T-cell (primary cell): ENCODE measurements at regions not wholly inside any gene's neighbourhood (a gene's known extent, or its start where the extent isn't known, plus 50 kb on each side); places are given as distances from the start of the nearest gene placed in this dataset.

ENCODE experiments used
- ATAC-seq, 4 experiments: fragments of 200-7000 bp in 3 of 4; fragments of 150-1000 bp in 1 of 4; cut with Tn5 transposase; replicated peaks in 1 of 4; 1 replicate in 3 of 4; 2 replicates in 1 of 4; pipeline ENCODE4 v1.10.0; 2021; ENCODE audit warnings: moderate library complexity in 3 of 4, mild to moderate bottlenecking in 2 of 4, moderate number of reproducible peaks in 1 of 4
- CTCF ChIA-PET, 2 donors: fragments of 300-600 bp; sonication (Branson Sonifier 250); formaldehyde crosslinking; loops; one replicate each; lab custom pipeline; 2022; ENCODE audit warnings: antibody characterized with exemption in 2 of 2; lab: Charles Lee
- POLR2A ChIA-PET, 2 donors: fragments of 300-600 bp; sonication (Branson Sonifier 250); formaldehyde crosslinking; loops; one replicate each; lab custom pipeline; 2022; ENCODE audit warnings: antibody characterized with exemption in 2 of 2; lab: Charles Lee
- DNase-seq, 35 experiments: peaks; one replicate each; pipeline versions ENCODE4 v3.0.0 to v3.0.0-alpha.2; 2013 to 2023
- H3K27ac ChIP-seq: one replicate; pipeline ENCODE4 v1.5.1; 2013; ENCODE audit warnings: low read length
- H3K27me3 ChIP-seq, 2 experiments: replicated peaks in 1 of 2; 1 replicate in 1 of 2; 2 replicates in 1 of 2; pipeline versions ENCODE4 v1.6.1 to v1.7.0; 2013; ENCODE audit warnings: low read length in 1 of 2, mixed read lengths in 1 of 2; ENCODE audit not compliant: control insufficient read depth in 2 of 2, insufficient read depth in 2 of 2; ENCODE audit errors: extremely low read depth in 1 of 2
- H3K36me3 ChIP-seq, 2 donors: 1 replicate in 1 of 2; 2 replicates in 1 of 2; pipeline versions ENCODE4 v1.6.1 to v1.7.0; 2013; ENCODE audit warnings: low read length in 1 of 2; ENCODE audit not compliant: control insufficient read depth in 2 of 2, insufficient read depth in 1 of 2; ENCODE audit errors: extremely low read depth in 1 of 2
- H3K4me1 ChIP-seq, 2 experiments: 1 replicate in 1 of 2; 2 replicates in 1 of 2; pipeline versions ENCODE4 v1.6.1 to v1.7.0; 2013; ENCODE audit warnings: low read length in 2 of 2, mixed read lengths in 1 of 2; ENCODE audit not compliant: insufficient read depth in 2 of 2, control insufficient read depth in 1 of 2; ENCODE audit errors: extremely low read depth in 1 of 2
- H3K4me3 ChIP-seq, 2 donors: 1 replicate in 1 of 2; 2 replicates in 1 of 2; pipeline versions ENCODE4 v1.5.1 to v1.7.0; 2013; ENCODE audit warnings: mild to moderate bottlenecking in 2 of 2, low read length in 1 of 2, moderate library complexity in 1 of 2; ENCODE audit not compliant: control insufficient read depth in 1 of 2; ENCODE audit errors: extremely low read depth in 1 of 2
- H3K9me3 ChIP-seq: 2 replicates; pipeline ENCODE4 v1.7.0; 2013
- H3K27ac Mint-ChIP-seq, 2 donors: one replicate each; pipeline ENCODE4 v1.8.0; 2020 to 2021; ENCODE audit warnings: mild to moderate bottlenecking in 2 of 2, mixed read lengths in 2 of 2
- H3K27me3 Mint-ChIP-seq, 2 donors: one replicate each; pipeline ENCODE4 v1.8.0; 2021 to 2022; ENCODE audit warnings: mixed read lengths in 2 of 2
- H3K36me3 Mint-ChIP-seq: one replicate; pipeline ENCODE4 v1.8.0; 2021; ENCODE audit warnings: mixed read lengths
- H3K4me1 Mint-ChIP-seq, 3 donors: one replicate each; pipeline ENCODE4 v1.8.0; 2020 to 2022; ENCODE audit warnings: mixed read lengths in 3 of 3, mild to moderate bottlenecking in 1 of 3
- H3K4me3 Mint-ChIP-seq, 3 donors: one replicate each; pipeline ENCODE4 v1.8.0; 2020 to 2022; ENCODE audit warnings: mild to moderate bottlenecking in 3 of 3, mixed read lengths in 3 of 3, moderate library complexity in 3 of 3
- H3K9me3 Mint-ChIP-seq, 3 donors: one replicate each; pipeline ENCODE4 v1.8.0; 2020 to 2022; ENCODE audit warnings: mixed read lengths in 3 of 3
- WGBS: methylation state at CpG from one replicate; pipeline ENCODE4 v1.1.5; 2013; ENCODE audit warnings: missing lambda C conversion rate; ENCODE audit not compliant: insufficient coverage; 5-methylcytosine and 5-hydroxymethylcytosine counted together

DNA sequence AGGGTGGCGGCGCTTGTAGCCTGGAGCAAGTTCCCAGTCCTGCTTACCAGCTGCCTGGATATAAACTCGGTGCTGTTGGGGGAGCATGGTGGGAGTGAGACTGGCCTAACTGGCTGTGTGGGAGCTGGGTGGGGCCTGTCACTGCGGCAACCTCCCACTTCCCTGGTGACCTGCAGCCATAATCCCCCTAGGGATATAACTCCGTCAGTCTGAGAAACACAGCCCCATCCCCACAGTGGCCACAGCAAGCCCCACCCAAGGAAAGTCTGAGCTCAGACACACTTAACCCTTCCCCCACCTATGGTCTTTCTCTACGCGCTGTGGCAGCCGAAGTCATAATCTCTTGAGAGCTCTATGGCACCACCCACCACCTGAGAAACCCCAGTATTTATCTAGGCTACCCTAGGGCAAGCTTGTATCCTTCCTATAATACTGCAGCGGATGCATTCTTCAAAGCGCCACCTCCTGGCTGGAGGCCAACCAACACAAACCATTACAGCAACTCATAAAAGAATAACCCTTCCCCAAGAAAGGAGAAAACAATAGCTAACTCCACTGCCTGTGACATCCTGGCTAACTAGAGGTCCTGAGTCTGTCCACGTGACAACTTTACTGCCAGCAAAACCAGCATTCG lies 57.4 kb downstream of the ZNF648 start:
- Mint-ChIP-seq H3K4me3 (no peak overlapping the region), H3K36me3 (peaks cover 6% of the 10 kb centered on the region), H3K27ac (no peak overlapping the region), H3K9me3 (peaks cover 0 to 11% (median 7%) of the 10 kb centered on the region in 3 donors), H3K27me3 (peaks cover 14 to 18% of the 10 kb centered on the region in 2 donors), H3K4me1 (peaks cover 0 to 5% (median 5%) of the 10 kb centered on the region in 3 donors)
- no peak overlapping the region for H3K4me3 ChIP-seq
- no peaks in the 10 kb centered on the region for H3K9me3 ChIP-seq
- WGBS = 90% methylated on average over 9 of the region's 12 CpGs
- no peak for DNase-seq
- peaks cover 0 to 10% of the 10 kb centered on the region in 2 experiments for H3K27me3 ChIP-seq
- POLR2A ChIA-PET = no interaction called here
- H3K27ac ChIP-seq = no peak overlapping the region
- H3K4me1 ChIP-seq = peaks cover 0 to 3% of the 10 kb centered on the region in 2 experiments
- no peak for ATAC-seq
- CTCF ChIA-PET = no interaction called here
- no peaks in the 10 kb centered on the region for H3K36me3 ChIP-seq

GRCh38 chr1:182003025-182003725 lies 58.3 kb downstream of the ZNF648 start:
- Mint-ChIP-seq H3K9me3 (peaks cover 0 to 9% (median 7%) of the 10 kb centered on the region in 3 donors), H3K36me3 (peaks cover 6% of the 10 kb centered on the region), H3K4me1 (peaks cover 0 to 5% (median 5%) of the 10 kb centered on the region in 3 donors), H3K27me3 (peaks cover 14 to 17% of the 10 kb centered on the region in 2 donors), H3K4me3 (no peak overlapping the region), H3K27ac (no peak overlapping the region)
- no peak for DNase-seq
- ChIA-PET CTCF (no interaction called here), POLR2A (no interaction called here)
- Histone ChIP-seq H3K36me3 (no peaks in the 10 kb centered on the region), H3K4me3 (no peak overlapping the region), H3K4me1 (peaks cover 0 to 3% of the 10 kb centered on the region in 2 experiments), H3K27me3 (peaks cover 0 to 10% of the 10 kb centered on the region in 2 experiments), H3K27ac (no peak overlapping the region), H3K9me3 (no peaks in the 10 kb centered on the region)
- 80% methylated on average over 5 of the region's 10 CpGs for WGBS
- ATAC-seq = no peak

DNA sequence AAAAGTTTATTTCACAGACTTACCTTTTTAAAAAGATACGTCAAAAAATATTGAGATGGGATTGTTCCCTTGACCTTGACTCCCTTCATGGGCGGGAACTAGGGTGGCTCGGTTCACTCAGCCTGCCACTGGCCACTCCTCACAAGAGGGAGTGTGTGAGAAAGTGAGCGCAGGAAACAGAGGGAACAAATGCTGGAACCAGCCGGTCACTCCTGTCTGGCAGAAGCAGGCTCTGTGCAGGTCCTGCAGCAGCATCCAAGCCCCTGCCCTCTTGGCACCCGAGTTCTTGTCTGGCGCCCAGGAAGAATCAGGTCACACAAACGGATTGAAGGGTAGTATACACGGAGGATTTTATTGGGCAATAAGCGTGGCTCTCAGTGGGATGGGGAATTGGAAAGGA lies 58.9 kb downstream of the ZNF648 start:
- WGBS = 77% methylated on average over 4 of the region's 10 CpGs
- Mint-ChIP-seq H3K4me3 (no peak overlapping the region), H3K4me1 (peaks cover 0 to 5% (median 5%) of the 10 kb centered on the region in 3 donors), H3K27me3 (peaks cover 13 to 14% of the 10 kb centered on the region in 2 donors), H3K27ac (no peak overlapping the region), H3K9me3 (peaks cover 0 to 9% (median 7%) of the 10 kb centered on the region in 3 donors), H3K36me3 (peaks cover 6% of the 10 kb centered on the region)
- Histone ChIP-seq H3K27me3 (peaks cover 0 to 10% of the 10 kb centered on the region in 2 experiments), H3K4me1 (peaks cover 0 to 3% of the 10 kb centered on the region in 2 experiments), H3K9me3 (no peaks in the 10 kb centered on the region), H3K27ac (no peak overlapping the region), H3K4me3 (no peak overlapping the region), H3K36me3 (no peaks in the 10 kb centered on the region)
- DNase-seq (no peak), ATAC-seq (no peak)
- CTCF ChIA-PET = no interaction called here
- POLR2A ChIA-PET = no interaction called here

DNA sequence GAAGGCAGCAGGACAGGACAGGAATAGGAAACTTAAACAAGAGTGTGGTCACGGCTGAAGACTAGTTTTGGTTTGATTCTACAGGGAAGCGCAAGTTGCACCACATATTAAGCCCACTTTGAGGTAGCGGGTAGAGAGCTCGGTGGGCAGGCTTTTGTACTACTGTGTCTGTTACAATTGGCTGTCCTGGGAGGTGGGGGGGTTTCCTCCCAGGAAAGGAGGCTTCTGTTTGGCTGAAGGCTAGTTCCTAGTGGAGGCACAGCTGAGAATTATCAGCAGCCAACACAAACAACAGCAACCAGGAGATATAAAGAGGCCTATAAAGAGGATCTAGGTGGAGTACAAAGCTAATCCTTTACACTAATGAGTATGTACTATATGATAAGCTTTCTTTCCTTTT lies 62.7 kb downstream of the ZNF648 start:
- H3K9me3 Mint-ChIP-seq = no peaks in the 10 kb centered on the region
- Histone ChIP-seq H3K27ac (no peak overlapping the region), H3K9me3 (no peaks in the 10 kb centered on the region), H3K4me3 (no peak overlapping the region), H3K4me1 (no peaks in the 10 kb centered on the region), H3K27me3 (peaks cover 0 to 4% of the 10 kb centered on the region in 2 experiments), H3K36me3 (no peaks in the 10 kb centered on the region)
- 71% methylated on average over 3 of the region's 4 CpGs for WGBS
- no peak overlapping the region for H3K27ac Mint-ChIP-seq
- H3K4me3 Mint-ChIP-seq = no peak overlapping the region
- H3K4me1 Mint-ChIP-seq = no peaks in the 10 kb centered on the region
- H3K36me3 Mint-ChIP-seq = no peaks in the 10 kb centered on the region
- ChIA-PET POLR2A (no interaction called here), CTCF (interaction anchor here in 1 of 2 donors (0.6 kb wide), 1 partner anchor 28 kb away, joined by 7 read pairs; no protein-coding TSS in a partner anchor)
- peaks cover 6 to 18% of the 10 kb centered on the region in 2 donors for H3K27me3 Mint-ChIP-seq
- DNase-seq (no peak), ATAC-seq (no peak)

GRCh38 chr1:181992072-181992471 lies 69.4 kb downstream of the ZNF648 start:
- Mint-ChIP-seq H3K4me3 (no peak overlapping the region), H3K27me3 (peaks cover 6 to 7% of the 10 kb centered on the region in 2 donors), H3K27ac (no peak overlapping the region), H3K9me3 (no peaks in the 10 kb centered on the region), H3K36me3 (no peaks in the 10 kb centered on the region), H3K4me1 (no peaks in the 10 kb centered on the region)
- ChIA-PET CTCF (interaction anchor here (0.6 to 0.7 kb wide), 2 partner anchors 63 to 1109 kb away, joined by 3 to 6 read pairs; no protein-coding TSS in a partner anchor), POLR2A (no interaction called here)
- Histone ChIP-seq H3K9me3 (no peaks in the 10 kb centered on the region), H3K27me3 (peaks cover 0 to 9% of the 10 kb centered on the region in 2 experiments), H3K36me3 (no peaks in the 10 kb centered on the region), H3K4me1 (no peaks in the 10 kb centered on the region), H3K27ac (no peak overlapping the region), H3K4me3 (no peak overlapping the region)
- ATAC-seq = no peak
- DNase-seq = no peak
- no CpG with 5 or more reads among the region's 1 CpG for WGBS

DNA sequence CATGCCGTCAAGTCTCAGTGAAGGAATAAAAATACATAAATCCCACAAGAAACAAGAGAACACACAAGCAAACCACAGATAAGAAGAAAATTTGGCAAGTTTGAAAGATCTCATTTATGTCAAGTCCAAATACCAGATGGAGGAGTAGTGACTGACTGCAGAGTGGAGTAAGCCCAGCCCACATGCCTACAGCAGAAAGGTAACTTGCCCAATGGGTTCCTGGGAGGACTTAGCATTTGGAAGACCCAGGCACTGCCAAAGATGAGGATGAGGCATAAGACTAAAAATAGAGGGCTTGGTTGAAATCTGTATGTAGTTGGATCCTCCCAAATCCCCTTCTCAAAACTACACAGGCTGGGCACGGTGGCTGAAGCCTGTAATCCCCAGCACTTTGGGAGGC lies 70.8 kb downstream of the ZNF648 start:
- WGBS = no CpG with 5 or more reads among the region's 2 CpGs
- H3K27ac Mint-ChIP-seq = no peak overlapping the region

More for the DNA sequence above, 70.8 kb downstream of the ZNF648 start:
- Mint-ChIP-seq H3K36me3 (no peaks in the 10 kb centered on the region), H3K4me3 (no peak overlapping the region), H3K27me3 (peaks cover 15 to 17% of the 10 kb centered on the region in 2 donors), H3K9me3 (no peaks in the 10 kb centered on the region), H3K4me1 (no peaks in the 10 kb centered on the region)
- no peaks in the 10 kb centered on the region for H3K9me3 ChIP-seq
- DNase-seq (no peak), ATAC-seq (no peak)
- H3K4me3 ChIP-seq = no peak overlapping the region
- no peaks in the 10 kb centered on the region for H3K36me3 ChIP-seq
- H3K4me1 ChIP-seq = no peaks in the 10 kb centered on the region
- H3K27me3 ChIP-seq = peaks cover 0 to 9% of the 10 kb centered on the region in 2 experiments
- CTCF ChIA-PET = no interaction called here
- H3K27ac ChIP-seq = no peak overlapping the region
- POLR2A ChIA-PET = no interaction called here
